ENCODE measurements at regions not wholly inside any gene's neighbourhood (a gene's known extent, or its start where the extent isn't known, plus 50 kb on each side); places are given as distances from the start of the nearest gene placed in this dataset.

DNA sequence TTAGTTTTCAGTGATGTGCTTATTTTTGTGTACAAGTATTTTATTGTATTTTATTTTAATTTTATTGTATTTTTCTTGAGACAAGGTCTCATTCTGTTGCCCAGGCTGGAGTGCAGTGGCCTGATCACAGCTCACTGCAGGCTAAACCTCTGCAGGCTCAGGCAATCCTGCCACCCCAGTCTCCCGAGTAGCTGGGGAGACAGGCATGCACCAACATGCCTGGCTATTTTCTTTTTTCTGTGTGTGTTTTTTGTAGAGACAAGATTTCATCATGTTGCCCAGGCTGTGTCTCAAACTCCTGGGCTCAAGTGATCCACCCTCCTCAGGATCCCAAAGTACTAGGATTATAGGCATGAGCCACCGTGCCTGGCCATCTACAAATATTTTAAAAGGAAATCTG lies 146.3 kb downstream of the MANEA start:
- Histone ChIP-seq H3K9ac (ENCODE audit: low read length) (no peak overlapping the region), H4K20me1 (ENCODE audit: insufficient read depth) (no peaks in the 10 kb centered on the region), H3K9me2 (ENCODE audit: insufficient read depth, low read length) (no peaks in the 10 kb centered on the region), H3K79me2 (replicated peaks; ENCODE audit: insufficient read depth, low read length) (no peaks in the 10 kb centered on the region), H3F3A (ENCODE audit: insufficient read depth, low read length, poor library complexity, severe bottlenecking) (no peaks in the 10 kb centered on the region), H2AFZ (ENCODE audit: low read depth, low read length) (no peak overlapping the region), H3K9me3 (ENCODE audit: low read length) (no peaks in the 10 kb centered on the region), H3K36me3 (ENCODE audit: insufficient read depth, low read length) (no peaks in the 10 kb centered on the region), H3K27me3 (ENCODE audit: insufficient read depth, low read depth, low read length) (no peaks in the 10 kb centered on the region), H3K4me3 (ENCODE audit: low read length) (no peak overlapping the region), H3K4me2 (ENCODE audit: low read length) (no peak overlapping the region), H3K27ac (ENCODE audit: low read length) (no peak overlapping the region)
- TF ChIP-seq, protein P1, sequence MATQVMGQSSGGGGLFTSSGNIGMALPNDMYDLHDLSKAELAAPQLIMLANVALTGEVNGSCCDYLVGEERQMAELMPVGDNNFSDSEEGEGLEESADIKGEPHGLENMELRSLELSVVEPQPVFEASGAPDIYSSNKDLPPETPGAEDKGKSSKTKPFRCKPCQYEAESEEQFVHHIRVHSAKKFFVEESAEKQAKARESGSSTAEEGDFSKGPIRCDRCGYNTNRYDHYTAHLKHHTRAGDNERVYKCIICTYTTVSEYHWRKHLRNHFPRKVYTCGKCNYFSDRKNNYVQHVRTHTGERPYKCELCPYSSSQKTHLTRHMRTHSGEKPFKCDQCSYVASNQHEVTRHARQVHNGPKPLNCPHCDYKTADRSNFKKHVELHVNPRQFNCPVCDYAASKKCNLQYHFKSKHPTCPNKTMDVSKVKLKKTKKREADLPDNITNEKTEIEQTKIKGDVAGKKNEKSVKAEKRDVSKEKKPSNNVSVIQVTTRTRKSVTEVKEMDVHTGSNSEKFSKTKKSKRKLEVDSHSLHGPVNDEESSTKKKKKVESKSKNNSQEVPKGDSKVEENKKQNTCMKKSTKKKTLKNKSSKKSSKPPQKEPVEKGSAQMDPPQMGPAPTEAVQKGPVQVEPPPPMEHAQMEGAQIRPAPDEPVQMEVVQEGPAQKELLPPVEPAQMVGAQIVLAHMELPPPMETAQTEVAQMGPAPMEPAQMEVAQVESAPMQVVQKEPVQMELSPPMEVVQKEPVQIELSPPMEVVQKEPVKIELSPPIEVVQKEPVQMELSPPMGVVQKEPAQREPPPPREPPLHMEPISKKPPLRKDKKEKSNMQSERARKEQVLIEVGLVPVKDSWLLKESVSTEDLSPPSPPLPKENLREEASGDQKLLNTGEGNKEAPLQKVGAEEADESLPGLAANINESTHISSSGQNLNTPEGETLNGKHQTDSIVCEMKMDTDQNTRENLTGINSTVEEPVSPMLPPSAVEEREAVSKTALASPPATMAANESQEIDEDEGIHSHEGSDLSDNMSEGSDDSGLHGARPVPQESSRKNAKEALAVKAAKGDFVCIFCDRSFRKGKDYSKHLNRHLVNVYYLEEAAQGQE (IDR thresholded peaks at IDR 0.05; ENCODE audit: borderline replicate concordance), result no peak
- TF ChIP-seq, protein P2, sequence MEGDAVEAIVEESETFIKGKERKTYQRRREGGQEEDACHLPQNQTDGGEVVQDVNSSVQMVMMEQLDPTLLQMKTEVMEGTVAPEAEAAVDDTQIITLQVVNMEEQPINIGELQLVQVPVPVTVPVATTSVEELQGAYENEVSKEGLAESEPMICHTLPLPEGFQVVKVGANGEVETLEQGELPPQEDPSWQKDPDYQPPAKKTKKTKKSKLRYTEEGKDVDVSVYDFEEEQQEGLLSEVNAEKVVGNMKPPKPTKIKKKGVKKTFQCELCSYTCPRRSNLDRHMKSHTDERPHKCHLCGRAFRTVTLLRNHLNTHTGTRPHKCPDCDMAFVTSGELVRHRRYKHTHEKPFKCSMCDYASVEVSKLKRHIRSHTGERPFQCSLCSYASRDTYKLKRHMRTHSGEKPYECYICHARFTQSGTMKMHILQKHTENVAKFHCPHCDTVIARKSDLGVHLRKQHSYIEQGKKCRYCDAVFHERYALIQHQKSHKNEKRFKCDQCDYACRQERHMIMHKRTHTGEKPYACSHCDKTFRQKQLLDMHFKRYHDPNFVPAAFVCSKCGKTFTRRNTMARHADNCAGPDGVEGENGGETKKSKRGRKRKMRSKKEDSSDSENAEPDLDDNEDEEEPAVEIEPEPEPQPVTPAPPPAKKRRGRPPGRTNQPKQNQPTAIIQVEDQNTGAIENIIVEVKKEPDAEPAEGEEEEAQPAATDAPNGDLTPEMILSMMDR (IDR thresholded peaks at IDR 0.05; ENCODE audit: poor library complexity, severe bottlenecking), result no peak
- TF ChIP-seq TAF1 (IDR thresholded peaks at IDR 0.05; ENCODE audit: low read depth), result no peak
- TF ChIP-seq EP300 (conservative IDR thresholded peaks at IDR 0.05; ENCODE audit: poor library complexity, severe bottlenecking), result no peak
- TF ChIP-seq MXI1 (conservative IDR thresholded peaks at IDR 0.05; ENCODE audit: poor library complexity, severe bottlenecking), result no peak
- no peak for TF ChIP-seq RAD21 (conservative IDR thresholded peaks at IDR 0.05)
- TF ChIP-seq EZH2 (IDR thresholded peaks at IDR 0.05; ENCODE audit: borderline replicate concordance, insufficient read depth, low read length, poor library complexity, severe bottlenecking), result no peak
- no peak for TF ChIP-seq SMC3 (conservative IDR thresholded peaks at IDR 0.05; ENCODE audit: poor library complexity)
- TF ChIP-seq POLR2AphosphoS5 (IDR thresholded peaks at IDR 0.05), result no peak

- Histone ChIP-seq H3K27me3 (ENCODE audit: insufficient read depth, low read depth, low read length) (no peaks in the 10 kb centered on the region), H3K9me2 (ENCODE audit: insufficient read depth, low read length) (no peaks in the 10 kb centered on the region), H2AFZ (ENCODE audit: low read depth, low read length) (no peak overlapping the region), H3K9me3 (ENCODE audit: low read length) (no peaks in the 10 kb centered on the region), H3K9ac (ENCODE audit: low read length) (no peak overlapping the region), H3K27ac (ENCODE audit: low read length) (no peak overlapping the region), H3K79me2 (replicated peaks; ENCODE audit: insufficient read depth, low read length) (no peaks in the 10 kb centered on the region), H3K4me2 (ENCODE audit: low read length) (no peak overlapping the region), H4K20me1 (ENCODE audit: insufficient read depth) (no peaks in the 10 kb centered on the region), H3K4me3 (ENCODE audit: low read length) (no peak overlapping the region), H3F3A (ENCODE audit: insufficient read depth, low read length, poor library complexity, severe bottlenecking) (no peaks in the 10 kb centered on the region), H3K36me3 (ENCODE audit: insufficient read depth, low read length) (no peaks in the 10 kb centered on the region)
- no peak for TF ChIP-seq EP300 (conservative IDR thresholded peaks at IDR 0.05; ENCODE audit: poor library complexity, severe bottlenecking)
- no peak for TF ChIP-seq EZH2 (IDR thresholded peaks at IDR 0.05; ENCODE audit: borderline replicate concordance, insufficient read depth, low read length, poor library complexity, severe bottlenecking)
- no peak for TF ChIP-seq TAF1 (IDR thresholded peaks at IDR 0.05; ENCODE audit: low read depth)
- TF ChIP-seq, protein P2 (IDR thresholded peaks at IDR 0.05; ENCODE audit: poor library complexity, severe bottlenecking), result no peak
Observed at GRCh38 chr6:95725344-95725743, 148.0 kb downstream of the MANEA start.
